ENCODE measurements at regions not wholly inside any gene's neighbourhood (a gene's known extent, or its start where the extent isn't known, plus 50 kb on each side); places are given as distances from the start of the nearest gene placed in this dataset.
"Not testable (repeated sequence)": the region's sequence is repeated elsewhere in the genome, so short reads cannot be mapped to it uniquely, and the experiment has no call there.

DNA sequence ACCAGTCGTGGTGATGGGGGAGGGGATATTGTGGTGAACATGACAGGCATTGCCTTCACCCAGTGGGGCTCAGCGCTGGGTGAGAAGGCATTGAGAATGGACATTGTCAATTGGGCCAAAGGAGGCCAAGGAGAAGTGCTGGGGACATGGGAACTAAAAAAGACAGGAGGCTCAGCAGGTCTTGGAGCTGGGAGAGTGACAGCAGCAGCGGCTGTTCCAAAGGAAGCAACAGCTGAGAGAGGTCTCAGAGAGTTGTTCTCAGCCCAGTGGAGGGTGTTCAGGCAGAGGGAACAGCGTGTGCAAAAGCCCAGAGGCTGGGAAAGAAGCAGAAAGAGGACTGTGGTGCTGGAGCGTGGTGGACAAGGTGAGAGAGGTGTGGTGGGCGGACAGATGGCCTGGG is 56.6 kb upstream of the ASNS start:
- not testable (repeated sequence) for DNase-seq

DNA sequence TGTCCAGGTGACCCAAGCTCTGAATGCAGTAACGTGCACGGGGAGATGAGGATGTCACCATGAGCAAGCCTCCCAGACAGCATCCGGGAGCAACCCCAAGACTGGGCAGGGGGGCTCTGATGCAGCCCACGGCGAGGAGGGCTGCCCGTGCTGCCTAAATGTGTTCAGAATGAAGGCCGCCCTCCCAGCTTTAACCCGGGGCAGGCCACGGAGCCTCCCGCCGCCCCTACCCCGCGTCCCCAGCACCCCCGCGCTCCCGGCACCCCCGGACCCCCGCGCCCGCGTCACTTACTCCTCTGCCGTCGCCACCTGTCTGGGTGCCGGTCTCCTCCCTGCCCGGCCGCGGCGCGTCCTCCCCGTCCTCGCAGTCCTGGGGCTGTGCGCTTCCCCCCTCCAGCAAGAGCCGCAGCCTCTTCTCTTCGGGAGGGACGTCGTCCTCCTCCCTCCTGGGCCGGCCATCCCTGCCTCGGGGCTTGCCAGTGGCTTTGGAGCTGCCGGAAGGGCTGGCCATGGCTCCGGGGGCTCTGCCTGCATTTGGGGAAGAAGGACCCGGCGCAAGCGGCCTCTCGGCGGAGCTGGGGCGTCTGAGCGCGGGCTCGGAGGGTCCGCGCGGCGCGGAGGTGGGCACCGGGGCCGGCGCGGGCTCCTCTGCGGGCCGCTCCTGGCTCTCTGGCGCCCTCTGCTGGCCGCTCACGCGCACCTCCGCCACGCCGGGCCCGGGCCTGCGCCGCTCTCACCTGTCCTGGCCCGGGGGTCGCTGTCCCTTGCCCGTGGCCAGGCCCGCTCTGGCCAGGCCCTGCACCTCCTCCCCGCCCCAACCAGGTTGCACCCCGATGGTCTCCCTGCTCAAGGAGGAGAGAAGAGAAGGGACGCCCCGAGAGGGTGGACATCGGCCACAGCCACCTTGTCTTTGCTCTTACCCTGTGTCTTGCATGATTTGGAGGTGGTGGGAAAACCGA is 55.9 kb upstream of the ASNS start:
- peak; percentile 61 for DNase-seq

Data from NCI-H69 (cell line).